ENCODE measurements at regions not wholly inside any gene's neighbourhood (a gene's known extent, or its start where the extent isn't known, plus 50 kb on each side); places are given as distances from the start of the nearest gene placed in this dataset.

- H3K36me3 Mint-ChIP-seq, result no peaks in the 10 kb centered on the region
- H3K4me3 Mint-ChIP-seq, result no peak overlapping the region
- ATAC-seq, result no peak
- H3K4me1 Mint-ChIP-seq, result peaks cover 7% of the 10 kb centered on the region
- H3K9me3 Mint-ChIP-seq, result no peaks in the 10 kb centered on the region
- DNase-seq (ENCODE audit: low spot score in 2 of 2), result no peak
- no peak overlapping the region for H3K27ac Mint-ChIP-seq
Observed at GRCh38 chr15:67005294-67005996, 60.0 kb upstream of the SMAD3 start.

DNA sequence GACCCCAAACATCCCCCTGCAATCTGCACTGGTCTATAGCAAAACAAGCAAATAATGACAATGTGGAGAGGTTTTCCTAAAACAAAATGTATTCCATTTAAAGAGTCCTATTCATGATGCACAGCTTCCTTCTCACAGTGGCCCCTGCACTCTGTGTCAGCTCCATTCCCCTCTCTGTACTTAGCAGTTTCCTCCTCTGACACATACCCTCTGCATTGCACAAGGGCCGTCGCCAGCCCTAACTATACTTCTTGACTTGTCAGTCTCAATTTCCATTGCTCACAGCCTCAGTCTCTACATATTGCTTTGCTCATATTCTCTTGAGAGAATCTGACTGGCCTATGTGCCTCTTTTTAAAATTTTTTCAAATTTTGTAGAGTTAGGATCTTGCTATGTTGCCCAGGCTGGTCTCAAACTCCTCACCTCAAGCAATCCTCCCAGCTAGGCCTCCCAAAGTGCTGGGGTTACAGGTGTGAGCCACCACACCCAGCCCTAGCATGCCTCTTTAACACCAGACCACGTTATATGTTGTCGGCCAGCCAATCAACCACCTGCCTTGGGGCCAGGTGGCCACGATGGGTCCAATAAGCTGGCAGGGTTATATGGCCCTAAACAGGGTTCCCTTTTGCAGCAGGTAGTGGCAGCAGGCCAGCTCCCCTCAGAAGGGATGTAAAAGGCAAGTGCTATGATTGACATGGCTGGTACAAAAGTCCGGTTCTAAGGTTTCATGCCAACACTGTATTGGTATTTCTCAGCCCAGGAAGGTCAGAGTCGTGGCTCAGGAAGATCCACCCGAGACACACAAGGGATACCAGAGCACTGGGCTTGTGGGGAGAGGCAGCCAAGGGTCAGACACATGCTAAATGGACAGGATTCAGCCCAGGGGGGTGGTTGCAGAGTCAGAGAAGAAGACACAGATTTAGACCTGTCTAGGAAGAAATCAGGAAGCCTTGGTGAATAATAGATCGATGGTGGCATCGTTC is 59.0 kb upstream of the SMAD3 start:
- no peaks in the 10 kb centered on the region for H3K9me3 Mint-ChIP-seq
- no peak for DNase-seq (ENCODE audit: low spot score in 2 of 2)
- H3K4me3 Mint-ChIP-seq, result no peak overlapping the region
- H3K4me1 Mint-ChIP-seq, result peaks cover 7% of the 10 kb centered on the region
- H3K27ac Mint-ChIP-seq, result no peak overlapping the region
- no peak for ATAC-seq
- no peaks in the 10 kb centered on the region for H3K36me3 Mint-ChIP-seq

DNA sequence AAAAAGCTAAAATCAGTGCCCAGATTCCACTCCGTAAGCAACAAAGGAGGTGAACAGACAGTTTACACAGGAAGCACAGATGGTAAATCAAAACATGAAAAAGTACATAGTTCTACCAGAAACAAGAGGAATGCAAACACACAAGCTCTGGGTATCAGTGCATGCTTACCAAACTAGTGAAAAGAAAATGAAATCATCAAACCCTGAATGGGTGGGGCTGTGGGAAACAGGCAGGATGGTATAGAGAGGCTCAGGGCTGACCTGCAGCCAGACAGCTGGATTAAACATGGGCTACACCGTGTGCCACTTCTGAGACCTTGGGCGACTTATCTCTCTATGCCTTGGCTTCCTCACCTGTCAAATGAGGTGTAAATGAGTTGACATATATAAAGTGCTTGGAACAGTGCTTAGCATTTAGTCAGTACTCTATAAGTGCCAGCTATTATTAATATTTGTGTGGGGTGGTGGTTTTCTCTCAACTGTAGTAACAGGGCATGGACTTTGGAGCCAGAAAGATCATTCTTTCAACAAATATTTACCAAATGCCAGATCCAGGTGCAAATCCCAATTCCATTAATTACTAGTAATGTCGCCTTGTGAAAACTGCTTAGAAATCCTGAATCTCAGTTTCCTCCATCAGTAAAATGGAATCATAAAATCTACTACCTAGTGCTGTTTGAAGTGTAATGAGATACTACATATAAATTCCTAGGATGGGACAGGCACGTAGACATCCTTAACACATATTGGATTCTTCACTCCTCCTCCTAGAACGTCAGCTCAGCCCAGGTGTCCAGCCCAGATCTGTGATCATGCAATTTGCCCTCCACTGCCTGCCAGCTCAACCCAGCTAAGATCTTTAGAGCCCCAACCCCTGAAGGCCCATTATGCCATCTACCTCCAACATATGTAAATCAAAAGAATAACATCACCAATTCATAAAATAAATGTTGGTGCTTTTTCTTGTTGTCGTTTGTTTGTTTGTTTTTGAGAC is 55.5 kb upstream of the SMAD3 start:
- ATAC-seq, result peak; percentile 73
- no peaks in the 10 kb centered on the region for H3K36me3 Mint-ChIP-seq
- no peak overlapping the region for H3K4me3 Mint-ChIP-seq
- DNase-seq (ENCODE audit: low spot score in 2 of 2), result no peak
- H3K4me1 Mint-ChIP-seq, result peaks cover 7% of the 10 kb centered on the region
- H3K9me3 Mint-ChIP-seq, result no peaks in the 10 kb centered on the region
- no peak overlapping the region for H3K27ac Mint-ChIP-seq

DNA sequence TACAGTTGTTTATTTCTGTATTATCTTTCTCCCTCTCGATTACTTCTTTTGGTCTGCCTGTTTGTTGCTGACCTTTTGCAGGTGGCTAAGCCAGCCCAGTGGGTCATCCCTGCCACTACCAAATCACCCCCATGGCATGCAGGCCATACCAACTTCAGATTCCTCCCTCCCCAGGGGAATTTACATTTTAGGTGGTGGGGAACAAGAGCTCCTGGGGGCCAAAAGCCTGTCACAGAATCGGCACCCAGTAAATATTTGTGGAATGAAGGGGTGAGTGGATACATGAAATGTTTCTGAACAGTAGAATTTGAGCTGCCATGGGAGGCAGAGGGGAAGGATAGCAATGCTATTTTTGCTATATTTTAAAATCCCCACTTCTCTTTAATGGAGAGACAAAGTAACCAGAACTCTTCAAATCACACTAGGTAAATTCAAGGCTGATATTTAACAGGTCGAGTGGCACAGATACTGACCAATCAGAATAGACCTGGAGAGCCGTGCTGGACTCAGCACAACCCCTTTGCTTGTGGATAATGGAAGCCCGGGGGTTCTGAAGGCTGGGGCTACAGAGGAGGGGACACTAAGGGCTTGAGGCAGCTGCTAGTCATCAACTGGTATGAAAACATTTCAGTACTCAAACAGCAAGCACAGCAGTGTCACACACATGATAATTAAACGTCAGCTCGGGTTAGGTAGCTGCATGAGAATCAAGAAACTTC is 54.3 kb upstream of the SMAD3 start:
- Mint-ChIP-seq H3K9me3 (no peaks in the 10 kb centered on the region), H3K36me3 (no peaks in the 10 kb centered on the region), H3K27ac (no peak overlapping the region), H3K4me1 (peaks cover 7% of the 10 kb centered on the region), H3K4me3 (no peak overlapping the region)
- no peak for DNase-seq (ENCODE audit: low spot score in 2 of 2)
- ATAC-seq, result no peak

DNA sequence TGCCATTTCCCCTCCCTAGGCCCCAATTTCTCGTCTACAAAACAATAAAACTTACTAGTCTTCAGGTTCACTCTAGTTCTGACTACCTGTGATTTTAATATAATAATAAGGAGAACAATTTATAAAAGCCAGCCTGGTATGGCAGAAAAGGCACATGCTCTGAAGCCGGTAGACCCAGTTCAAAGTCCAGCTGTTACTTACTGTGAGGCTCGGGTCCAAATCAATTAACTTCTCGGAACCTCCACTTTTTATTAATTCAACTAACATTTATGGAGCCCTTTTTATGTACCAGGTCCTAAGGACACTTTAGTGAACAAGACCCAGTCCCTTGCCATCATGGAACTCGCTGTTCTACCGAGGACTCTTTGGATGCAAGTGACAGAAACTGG is 53.8 kb upstream of the SMAD3 start:
- Mint-ChIP-seq H3K36me3 (no peaks in the 10 kb centered on the region), H3K4me1 (peaks cover 7% of the 10 kb centered on the region), H3K9me3 (no peaks in the 10 kb centered on the region), H3K4me3 (no peak overlapping the region), H3K27ac (no peak overlapping the region)
- ATAC-seq (no peak), DNase-seq (ENCODE audit: low spot score in 2 of 2) (no peak)

GRCh38 chr15:67013696-67014095 is 51.7 kb upstream of the SMAD3 start:
- H3K36me3 Mint-ChIP-seq, result no peaks in the 10 kb centered on the region
- DNase-seq (ENCODE audit: low spot score in 2 of 2), result no peak
- H3K27ac Mint-ChIP-seq, result no peak overlapping the region

More at GRCh38 chr15:67013696-67014095, 51.7 kb upstream of the SMAD3 start:
- Mint-ChIP-seq H3K4me3 (no peak overlapping the region), H3K4me1 (peaks cover 18% of the 10 kb centered on the region), H3K9me3 (no peaks in the 10 kb centered on the region)
- ATAC-seq, result no peak

Measured in stimulated activated effector memory CD8-positive, alpha-beta T cell treated with anti-CD3 and anti-CD28 coated beads, Interleukin-12 subunit alpha, Interleukin-12 subunit beta, amount 100 ng/mL, for 72 hours (primary cell).